Gastrocnemius medialis (tissue), 4 donors: ENCODE measurements at regions not wholly inside any gene's neighbourhood (a gene's known extent, or its start where the extent isn't known, plus 50 kb on each side); places are given as distances from the start of the nearest gene placed in this dataset.

Experiments used
- POLR2A ChIP-seq, 2 donors: fragments of 450-650 bp; IDR thresholded peaks; one replicate each; pipeline ENCODE4 v1.6.1; 2017; ENCODE audit warnings: antibody characterized with exemption in 2 of 2, mild to moderate bottlenecking in 2 of 2, moderate library complexity in 2 of 2
- TF ChIP-seq, protein P1 (sequence below), 5 experiments: fragments of 450-650 bp in 3 of 5; fragments of 200-600 bp in 2 of 5; sonication (generic) in 2 of 5; IDR thresholded peaks in 4 of 5; conservative IDR thresholded peaks in 1 of 5; 1 replicate in 4 of 5; 2 replicates in 1 of 5; pipeline ENCODE4 v1.5.1; 2016 to 2019; ENCODE audit warnings: antibody characterized with exemption in 5 of 5, mild to moderate bottlenecking in 3 of 5, moderate library complexity in 3 of 5

DNA sequence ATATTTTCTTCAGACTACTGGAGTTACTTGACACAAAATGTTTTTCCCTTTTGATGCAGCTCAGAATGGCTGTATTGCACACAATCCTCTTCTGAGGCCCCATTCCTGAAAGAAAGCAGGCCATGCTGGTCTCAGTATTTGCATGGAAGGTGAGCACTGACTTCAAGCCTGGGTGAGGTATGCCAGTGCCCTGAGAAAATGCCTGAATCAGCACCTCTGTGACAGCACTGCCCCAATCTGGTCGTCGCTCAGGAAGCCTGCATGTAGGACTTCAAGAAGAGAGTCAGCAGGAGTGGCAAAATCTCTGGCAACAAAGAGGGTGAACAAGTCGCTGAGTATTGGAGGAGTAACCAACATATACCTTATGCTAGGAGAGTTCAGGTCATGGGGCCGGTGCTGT lies 425.2 kb upstream of the PIK3R1 start:
- TF ChIP-seq POLR2A (IDR thresholded peaks at IDR 0.05) = no peak
- TF ChIP-seq, protein P1, sequence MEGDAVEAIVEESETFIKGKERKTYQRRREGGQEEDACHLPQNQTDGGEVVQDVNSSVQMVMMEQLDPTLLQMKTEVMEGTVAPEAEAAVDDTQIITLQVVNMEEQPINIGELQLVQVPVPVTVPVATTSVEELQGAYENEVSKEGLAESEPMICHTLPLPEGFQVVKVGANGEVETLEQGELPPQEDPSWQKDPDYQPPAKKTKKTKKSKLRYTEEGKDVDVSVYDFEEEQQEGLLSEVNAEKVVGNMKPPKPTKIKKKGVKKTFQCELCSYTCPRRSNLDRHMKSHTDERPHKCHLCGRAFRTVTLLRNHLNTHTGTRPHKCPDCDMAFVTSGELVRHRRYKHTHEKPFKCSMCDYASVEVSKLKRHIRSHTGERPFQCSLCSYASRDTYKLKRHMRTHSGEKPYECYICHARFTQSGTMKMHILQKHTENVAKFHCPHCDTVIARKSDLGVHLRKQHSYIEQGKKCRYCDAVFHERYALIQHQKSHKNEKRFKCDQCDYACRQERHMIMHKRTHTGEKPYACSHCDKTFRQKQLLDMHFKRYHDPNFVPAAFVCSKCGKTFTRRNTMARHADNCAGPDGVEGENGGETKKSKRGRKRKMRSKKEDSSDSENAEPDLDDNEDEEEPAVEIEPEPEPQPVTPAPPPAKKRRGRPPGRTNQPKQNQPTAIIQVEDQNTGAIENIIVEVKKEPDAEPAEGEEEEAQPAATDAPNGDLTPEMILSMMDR (IDR thresholded peaks at IDR 0.05 in 4 of 5, conservative IDR thresholded peaks at IDR 0.05 in 1 of 5) = no peak
